Activated B cell treated with CpG ODN at 0.5 μM for 24 hours (primary cell): ENCODE measurements at regions not wholly inside any gene's neighbourhood (a gene's known extent, or its start where the extent isn't known, plus 50 kb on each side); places are given as distances from the start of the nearest gene placed in this dataset.

Experiments
- ATAC-seq: fragments of 200-7000 bp; cut with Tn5 transposase; one replicate; pipeline ENCODE4 v1.10.0; 2021; ENCODE audit warnings: low read depth, mild to moderate bottlenecking, moderate library complexity
- CTCF ChIA-PET: fragments of 350-600 bp; sonication (Branson Sonifier 250); formaldehyde crosslinking; loops from one replicate; lab custom pipeline; 2021; ENCODE audit warnings: antibody characterized with exemption; lab: Charles Lee
- POLR2A ChIA-PET: fragments of 350-600 bp; sonication (Branson Sonifier 250); formaldehyde crosslinking; loops from one replicate; lab custom pipeline; 2021; ENCODE audit warnings: antibody characterized with exemption; lab: Charles Lee
- DNase-seq: peaks from one replicate; pipeline ENCODE4 v3.0.0; 2022
- H3K27ac Mint-ChIP-seq: one replicate; pipeline ENCODE4 v1.8.0; 2020; ENCODE audit warnings: mixed read lengths
- H3K27me3 Mint-ChIP-seq: one replicate; pipeline ENCODE4 v1.8.0; 2021; ENCODE audit warnings: mixed read lengths
- H3K36me3 Mint-ChIP-seq: one replicate; pipeline ENCODE4 v1.8.0; 2021; ENCODE audit warnings: low read depth, mixed read lengths
- H3K4me1 Mint-ChIP-seq: one replicate; pipeline ENCODE4 v1.8.0; 2021; ENCODE audit warnings: mixed read lengths
- H3K4me3 Mint-ChIP-seq: one replicate; pipeline ENCODE4 v1.8.0; 2020; ENCODE audit warnings: mild to moderate bottlenecking, mixed read lengths
- H3K9me3 Mint-ChIP-seq: one replicate; pipeline ENCODE4 v1.8.0; 2020; ENCODE audit warnings: mixed read lengths
- intact Hi-C: fragments of 100-400 bp; cut with micrococcal nuclease; formaldehyde crosslinking; loops from one replicate; pipeline ENCODE4 v1.15.1; 2024
- TF ChIP-seq, protein P1 (sequence below): fragments of 200-600 bp; IDR thresholded peaks from one replicate; pipeline ENCODE4 v1.8.0; 2022; ENCODE audit warnings: antibody characterized with exemption, mild to moderate bottlenecking

GRCh38 chr7:46363688-46364087 is 442.6 kb upstream of the IGFBP3 start:
- intact Hi-C loops, result no loop called here
- Mint-ChIP-seq H3K9me3 (no peaks in the 10 kb centered on the region), H3K27ac (no peak overlapping the region), H3K4me1 (no peaks in the 10 kb centered on the region), H3K4me3 (no peak overlapping the region), H3K36me3 (no peaks in the 10 kb centered on the region), H3K27me3 (no peaks in the 10 kb centered on the region)
- POLR2A ChIA-PET, result no interaction called here
- CTCF ChIA-PET, result no interaction called here
- DNase-seq (no peak), ATAC-seq (no peak)
- TF ChIP-seq, protein P1, sequence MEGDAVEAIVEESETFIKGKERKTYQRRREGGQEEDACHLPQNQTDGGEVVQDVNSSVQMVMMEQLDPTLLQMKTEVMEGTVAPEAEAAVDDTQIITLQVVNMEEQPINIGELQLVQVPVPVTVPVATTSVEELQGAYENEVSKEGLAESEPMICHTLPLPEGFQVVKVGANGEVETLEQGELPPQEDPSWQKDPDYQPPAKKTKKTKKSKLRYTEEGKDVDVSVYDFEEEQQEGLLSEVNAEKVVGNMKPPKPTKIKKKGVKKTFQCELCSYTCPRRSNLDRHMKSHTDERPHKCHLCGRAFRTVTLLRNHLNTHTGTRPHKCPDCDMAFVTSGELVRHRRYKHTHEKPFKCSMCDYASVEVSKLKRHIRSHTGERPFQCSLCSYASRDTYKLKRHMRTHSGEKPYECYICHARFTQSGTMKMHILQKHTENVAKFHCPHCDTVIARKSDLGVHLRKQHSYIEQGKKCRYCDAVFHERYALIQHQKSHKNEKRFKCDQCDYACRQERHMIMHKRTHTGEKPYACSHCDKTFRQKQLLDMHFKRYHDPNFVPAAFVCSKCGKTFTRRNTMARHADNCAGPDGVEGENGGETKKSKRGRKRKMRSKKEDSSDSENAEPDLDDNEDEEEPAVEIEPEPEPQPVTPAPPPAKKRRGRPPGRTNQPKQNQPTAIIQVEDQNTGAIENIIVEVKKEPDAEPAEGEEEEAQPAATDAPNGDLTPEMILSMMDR, result no peak

DNA sequence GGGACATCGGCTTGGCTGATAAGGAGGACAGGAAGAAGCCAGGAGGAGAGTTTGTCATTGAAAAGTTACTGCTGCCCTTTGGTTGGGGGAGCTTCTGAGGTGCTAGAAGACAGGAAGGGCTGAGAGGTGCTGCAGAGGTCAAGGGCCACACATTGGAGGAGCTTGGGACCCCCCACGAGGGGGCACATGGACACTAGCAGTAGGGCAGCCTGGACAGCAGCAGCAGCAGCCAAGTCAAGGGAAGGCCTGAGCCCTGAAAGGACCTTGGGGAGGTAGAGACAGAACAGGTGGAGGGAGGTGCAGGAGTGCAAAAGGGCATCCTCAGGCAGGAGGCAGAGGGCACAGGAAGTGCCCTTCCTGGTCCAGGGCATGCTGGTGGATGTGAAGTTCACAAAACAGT is 439.7 kb upstream of the IGFBP3 start:
- H3K4me1 Mint-ChIP-seq, result no peaks in the 10 kb centered on the region
- H3K36me3 Mint-ChIP-seq, result no peaks in the 10 kb centered on the region
- no peaks in the 10 kb centered on the region for H3K27me3 Mint-ChIP-seq
- ATAC-seq (no peak), DNase-seq (no peak)
- ChIA-PET CTCF (no interaction called here), POLR2A (no interaction called here)
- no peaks in the 10 kb centered on the region for H3K9me3 Mint-ChIP-seq
- no peak overlapping the region for H3K4me3 Mint-ChIP-seq
- TF ChIP-seq, protein P1, result no peak
- H3K27ac Mint-ChIP-seq, result no peak overlapping the region
- intact Hi-C loops, result no loop called here

DNA sequence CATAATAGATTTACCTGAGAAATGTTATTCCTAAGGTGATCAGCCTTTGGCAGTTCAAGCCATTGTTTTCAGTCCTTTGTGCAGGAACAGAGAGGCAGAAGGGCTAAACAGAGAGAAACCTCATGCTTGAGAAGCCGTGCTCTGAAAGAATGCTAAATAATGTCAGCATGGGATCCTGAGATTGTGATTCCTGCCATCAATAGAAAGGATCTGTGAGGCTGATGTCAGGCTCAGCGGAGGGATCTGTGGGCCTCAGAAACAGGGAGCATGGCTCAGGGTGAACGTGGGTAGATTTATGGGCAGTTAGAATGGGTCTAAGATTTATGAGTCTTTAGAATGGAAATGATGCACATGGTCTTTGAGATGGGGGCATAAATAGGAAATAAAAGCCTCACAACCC is 439.2 kb upstream of the IGFBP3 start:
- H3K36me3 Mint-ChIP-seq, result no peaks in the 10 kb centered on the region
- no peak overlapping the region for H3K27ac Mint-ChIP-seq
- ChIA-PET POLR2A (no interaction called here), CTCF (no interaction called here)
- ATAC-seq, result no peak
- TF ChIP-seq, protein P1, result no peak
- intact Hi-C loops, result no loop called here
- H3K4me3 Mint-ChIP-seq, result no peak overlapping the region
- no peak for DNase-seq
- no peaks in the 10 kb centered on the region for H3K4me1 Mint-ChIP-seq
- no peaks in the 10 kb centered on the region for H3K9me3 Mint-ChIP-seq
- H3K27me3 Mint-ChIP-seq, result no peaks in the 10 kb centered on the region

GRCh38 chr7:46357851-46358250 is 436.8 kb upstream of the IGFBP3 start:
- intact Hi-C loops, result no loop called here
- H3K9me3 Mint-ChIP-seq, result no peaks in the 10 kb centered on the region
- no peaks in the 10 kb centered on the region for H3K36me3 Mint-ChIP-seq
- H3K27me3 Mint-ChIP-seq, result no peaks in the 10 kb centered on the region
- ChIA-PET POLR2A (no interaction called here), CTCF (no interaction called here)
- no peaks in the 10 kb centered on the region for H3K4me1 Mint-ChIP-seq
- ATAC-seq (no peak), DNase-seq (no peak)
- no peak overlapping the region for H3K27ac Mint-ChIP-seq
- TF ChIP-seq, protein P1, result no peak
- H3K4me3 Mint-ChIP-seq, result no peak overlapping the region

DNA sequence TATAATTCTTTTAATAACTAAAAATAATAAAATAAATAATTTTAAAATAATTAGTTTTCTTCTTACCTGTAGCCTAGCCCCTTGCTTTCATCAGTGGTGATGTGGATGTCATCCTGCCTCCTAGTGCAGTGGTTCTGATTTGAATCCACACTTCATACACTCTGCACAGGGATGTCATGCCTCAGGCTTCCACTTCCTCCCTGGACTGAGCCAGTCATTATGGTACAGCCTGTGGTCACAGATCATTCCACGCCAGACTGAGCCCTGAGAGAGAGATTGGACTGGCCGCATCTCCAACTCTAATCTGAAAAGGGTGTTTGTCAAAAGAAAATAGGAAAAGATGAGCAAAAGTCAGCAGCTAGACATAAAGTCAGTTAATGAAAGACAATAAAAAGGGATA is 436.2 kb upstream of the IGFBP3 start:
- DNase-seq, result no peak
- intact Hi-C loops, result no loop called here
- Mint-ChIP-seq H3K4me1 (no peaks in the 10 kb centered on the region), H3K9me3 (no peaks in the 10 kb centered on the region), H3K27ac (no peak overlapping the region), H3K36me3 (no peaks in the 10 kb centered on the region), H3K4me3 (no peak overlapping the region), H3K27me3 (no peaks in the 10 kb centered on the region)
- CTCF ChIA-PET, result no interaction called here
- TF ChIP-seq, protein P1, result no peak
- POLR2A ChIA-PET, result no interaction called here
- no peak for ATAC-seq
